ENCODE measurements at regions not wholly inside any gene's neighbourhood (a gene's known extent, or its start where the extent isn't known, plus 50 kb on each side); places are given as distances from the start of the nearest gene placed in this dataset.
"Not testable (repeated sequence)": the region's sequence is repeated elsewhere in the genome, so short reads cannot be mapped to it uniquely, and the experiment has no call there.

- Histone ChIP-seq H3K9me3 (ENCODE audit: control insufficient read depth in 2 of 2, low read length in 2 of 2) (no peaks in the 10 kb centered on the region), H3K4me3 (ENCODE audit: low read length in 2 of 2) (no peak overlapping the region), H3K27me3 (ENCODE audit: control insufficient read depth in 2 of 2, insufficient read depth in 2 of 2, low read length in 2 of 2) (no peaks in the 10 kb centered on the region), H3K4me1 (ENCODE audit: control insufficient read depth in 2 of 2, insufficient read depth in 2 of 2, low read length in 2 of 2) (no peaks in the 10 kb centered on the region), H3K36me3 (ENCODE audit: control insufficient read depth in 2 of 2, insufficient read depth in 2 of 2, low read length in 2 of 2) (no peaks in the 10 kb centered on the region), H3K9ac (ENCODE audit: low read depth in 1 of 2, low read length in 2 of 2) (no peak overlapping the region), H3K27ac (ENCODE audit: low read depth in 2 of 2, low read length in 2 of 2) (no peak overlapping the region)
These were observed 337.1 kb upstream of the PUDP start for GRCh38 chrX:7485061-7485460.

GRCh38 chrX:7480721-7481120 is 332.8 kb upstream of the PUDP start:
- Histone ChIP-seq H3K27ac (ENCODE audit: low read depth in 2 of 2, low read length in 2 of 2) (no peak overlapping the region), H3K9ac (ENCODE audit: low read depth in 1 of 2, low read length in 2 of 2) (no peak overlapping the region), H3K4me1 (ENCODE audit: control insufficient read depth in 2 of 2, insufficient read depth in 2 of 2, low read length in 2 of 2) (no peaks in the 10 kb centered on the region), H3K4me3 (ENCODE audit: low read length in 2 of 2) (no peak overlapping the region), H3K27me3 (ENCODE audit: control insufficient read depth in 2 of 2, insufficient read depth in 2 of 2, low read length in 2 of 2) (no peaks in the 10 kb centered on the region), H3K9me3 (ENCODE audit: control insufficient read depth in 2 of 2, low read length in 2 of 2) (no peaks in the 10 kb centered on the region), H3K36me3 (ENCODE audit: control insufficient read depth in 2 of 2, insufficient read depth in 2 of 2, low read length in 2 of 2) (no peaks in the 10 kb centered on the region)

GRCh38 chrX:7462110-7462509 is 314.2 kb upstream of the PUDP start:
- H3K27me3 ChIP-seq (ENCODE audit: control insufficient read depth in 2 of 2, insufficient read depth in 2 of 2, low read length in 2 of 2) = no peaks in the 10 kb centered on the region
- no peaks in the 10 kb centered on the region for H3K36me3 ChIP-seq (ENCODE audit: control insufficient read depth in 2 of 2, insufficient read depth in 2 of 2, low read length in 2 of 2)
- no peak overlapping the region for H3K9ac ChIP-seq (ENCODE audit: low read depth in 1 of 2, low read length in 2 of 2)
- H3K4me1 ChIP-seq (ENCODE audit: control insufficient read depth in 2 of 2, insufficient read depth in 2 of 2, low read length in 2 of 2) = no peaks in the 10 kb centered on the region
- no peak overlapping the region for H3K4me3 ChIP-seq (ENCODE audit: low read length in 2 of 2)
- H3K9me3 ChIP-seq (ENCODE audit: control insufficient read depth in 2 of 2, low read length in 2 of 2) = no peaks in the 10 kb centered on the region
- H3K27ac ChIP-seq (ENCODE audit: low read depth in 2 of 2, low read length in 2 of 2) = no peak overlapping the region

- H3K9ac ChIP-seq (ENCODE audit: low read depth in 1 of 2, low read length in 2 of 2); H3K27ac ChIP-seq (ENCODE audit: low read depth in 2 of 2, low read length in 2 of 2); H3K36me3 ChIP-seq (ENCODE audit: control insufficient read depth in 2 of 2, insufficient read depth in 2 of 2, low read length in 2 of 2); H3K9me3 ChIP-seq (ENCODE audit: control insufficient read depth in 2 of 2, low read length in 2 of 2); H3K4me1 ChIP-seq (ENCODE audit: control insufficient read depth in 2 of 2, insufficient read depth in 2 of 2, low read length in 2 of 2); H3K4me3 ChIP-seq (ENCODE audit: low read length in 2 of 2); H3K27me3 ChIP-seq (ENCODE audit: control insufficient read depth in 2 of 2, insufficient read depth in 2 of 2, low read length in 2 of 2): not testable (repeated sequence)
These were observed 313.1 kb upstream of the PUDP start for GRCh38 chrX:7461051-7461450.

GRCh38 chrX:7447801-7448499 is 300.0 kb upstream of the PUDP start:
- no peaks in the 10 kb centered on the region for H3K36me3 ChIP-seq (ENCODE audit: control insufficient read depth in 2 of 2, insufficient read depth in 2 of 2, low read length in 2 of 2)
- H3K9me3 ChIP-seq (ENCODE audit: control insufficient read depth in 2 of 2, low read length in 2 of 2) = no peaks in the 10 kb centered on the region
- no peak overlapping the region for H3K27ac ChIP-seq (ENCODE audit: low read depth in 2 of 2, low read length in 2 of 2)
- no peak overlapping the region for H3K4me3 ChIP-seq (ENCODE audit: low read length in 2 of 2)
- no peak overlapping the region for H3K9ac ChIP-seq (ENCODE audit: low read depth in 1 of 2, low read length in 2 of 2)
- H3K27me3 ChIP-seq (ENCODE audit: control insufficient read depth in 2 of 2, insufficient read depth in 2 of 2, low read length in 2 of 2) = no peaks in the 10 kb centered on the region
- H3K4me1 ChIP-seq (ENCODE audit: control insufficient read depth in 2 of 2, insufficient read depth in 2 of 2, low read length in 2 of 2) = no peaks in the 10 kb centered on the region

GRCh38 chrX:7446815-7447214 is 298.9 kb upstream of the PUDP start:
- H3K27ac ChIP-seq (ENCODE audit: low read depth in 2 of 2, low read length in 2 of 2) = no peak overlapping the region
- no peaks in the 10 kb centered on the region for H3K9me3 ChIP-seq (ENCODE audit: control insufficient read depth in 2 of 2, low read length in 2 of 2)
- H3K4me3 ChIP-seq (ENCODE audit: low read length in 2 of 2) = no peak overlapping the region
- H3K4me1 ChIP-seq (ENCODE audit: control insufficient read depth in 2 of 2, insufficient read depth in 2 of 2, low read length in 2 of 2) = no peaks in the 10 kb centered on the region
- H3K27me3 ChIP-seq (ENCODE audit: control insufficient read depth in 2 of 2, insufficient read depth in 2 of 2, low read length in 2 of 2) = no peaks in the 10 kb centered on the region
- no peaks in the 10 kb centered on the region for H3K36me3 ChIP-seq (ENCODE audit: control insufficient read depth in 2 of 2, insufficient read depth in 2 of 2, low read length in 2 of 2)
- no peak overlapping the region for H3K9ac ChIP-seq (ENCODE audit: low read depth in 1 of 2, low read length in 2 of 2)

- H3K9me3 ChIP-seq (ENCODE audit: control insufficient read depth in 2 of 2, low read length in 2 of 2) = no peaks in the 10 kb centered on the region
These were observed 297.0 kb upstream of the PUDP start for GRCh38 chrX:7444967-7445366.

GRCh38 chrX:7441586-7441985 is 293.6 kb upstream of the PUDP start:
- Histone ChIP-seq H3K27ac (ENCODE audit: low read depth in 2 of 2, low read length in 2 of 2) (no peak overlapping the region), H3K4me1 (ENCODE audit: control insufficient read depth in 2 of 2, insufficient read depth in 2 of 2, low read length in 2 of 2) (no peaks in the 10 kb centered on the region), H3K4me3 (ENCODE audit: low read length in 2 of 2) (no peak overlapping the region), H3K9me3 (ENCODE audit: control insufficient read depth in 2 of 2, low read length in 2 of 2) (no peaks in the 10 kb centered on the region), H3K9ac (ENCODE audit: low read depth in 1 of 2, low read length in 2 of 2) (no peak overlapping the region), H3K36me3 (ENCODE audit: control insufficient read depth in 2 of 2, insufficient read depth in 2 of 2, low read length in 2 of 2) (no peaks in the 10 kb centered on the region), H3K27me3 (ENCODE audit: control insufficient read depth in 2 of 2, insufficient read depth in 2 of 2, low read length in 2 of 2) (no peaks in the 10 kb centered on the region)

More at GRCh38 chrX:7444967-7445366, 297.0 kb upstream of the PUDP start:
- H3K27ac ChIP-seq (ENCODE audit: low read depth in 2 of 2, low read length in 2 of 2) = no peak overlapping the region
- H3K36me3 ChIP-seq (ENCODE audit: control insufficient read depth in 2 of 2, insufficient read depth in 2 of 2, low read length in 2 of 2) = no peaks in the 10 kb centered on the region
- H3K4me3 ChIP-seq (ENCODE audit: low read length in 2 of 2) = no peak overlapping the region
- H3K4me1 ChIP-seq (ENCODE audit: control insufficient read depth in 2 of 2, insufficient read depth in 2 of 2, low read length in 2 of 2) = no peaks in the 10 kb centered on the region
- H3K27me3 ChIP-seq (ENCODE audit: control insufficient read depth in 2 of 2, insufficient read depth in 2 of 2, low read length in 2 of 2) = no peaks in the 10 kb centered on the region
- no peak overlapping the region for H3K9ac ChIP-seq (ENCODE audit: low read depth in 1 of 2, low read length in 2 of 2)

- no peak overlapping the region for H3K27ac ChIP-seq (ENCODE audit: low read depth in 2 of 2, low read length in 2 of 2)
- no peak overlapping the region for H3K4me3 ChIP-seq (ENCODE audit: low read length in 2 of 2)
- no peaks in the 10 kb centered on the region for H3K9me3 ChIP-seq (ENCODE audit: control insufficient read depth in 2 of 2, low read length in 2 of 2)
- H3K36me3 ChIP-seq (ENCODE audit: control insufficient read depth in 2 of 2, insufficient read depth in 2 of 2, low read length in 2 of 2) = no peaks in the 10 kb centered on the region
- H3K27me3 ChIP-seq (ENCODE audit: control insufficient read depth in 2 of 2, insufficient read depth in 2 of 2, low read length in 2 of 2) = no peaks in the 10 kb centered on the region
- no peaks in the 10 kb centered on the region for H3K4me1 ChIP-seq (ENCODE audit: control insufficient read depth in 2 of 2, insufficient read depth in 2 of 2, low read length in 2 of 2)
- no peak overlapping the region for H3K9ac ChIP-seq (ENCODE audit: low read depth in 1 of 2, low read length in 2 of 2)
These were observed 287.9 kb upstream of the PUDP start for GRCh38 chrX:7435822-7436221.

GRCh38 chrX:7432901-7433300 is 284.9 kb upstream of the PUDP start:
- Histone ChIP-seq H3K9ac (ENCODE audit: low read depth in 1 of 2, low read length in 2 of 2) (no peak overlapping the region), H3K27ac (ENCODE audit: low read depth in 2 of 2, low read length in 2 of 2) (no peak overlapping the region), H3K27me3 (ENCODE audit: control insufficient read depth in 2 of 2, insufficient read depth in 2 of 2, low read length in 2 of 2) (no peaks in the 10 kb centered on the region), H3K9me3 (ENCODE audit: control insufficient read depth in 2 of 2, low read length in 2 of 2) (no peaks in the 10 kb centered on the region), H3K4me1 (ENCODE audit: control insufficient read depth in 2 of 2, insufficient read depth in 2 of 2, low read length in 2 of 2) (no peaks in the 10 kb centered on the region), H3K4me3 (ENCODE audit: low read length in 2 of 2) (no peak overlapping the region), H3K36me3 (ENCODE audit: control insufficient read depth in 2 of 2, insufficient read depth in 2 of 2, low read length in 2 of 2) (no peaks in the 10 kb centered on the region)

GRCh38 chrX:7420717-7421116 is 272.8 kb upstream of the PUDP start:
- Histone ChIP-seq H3K4me1 (ENCODE audit: control insufficient read depth in 2 of 2, insufficient read depth in 2 of 2, low read length in 2 of 2) (no peaks in the 10 kb centered on the region), H3K9me3 (ENCODE audit: control insufficient read depth in 2 of 2, low read length in 2 of 2) (no peaks in the 10 kb centered on the region), H3K27ac (ENCODE audit: low read depth in 2 of 2, low read length in 2 of 2) (no peak overlapping the region), H3K36me3 (ENCODE audit: control insufficient read depth in 2 of 2, insufficient read depth in 2 of 2, low read length in 2 of 2) (no peaks in the 10 kb centered on the region), H3K9ac (ENCODE audit: low read depth in 1 of 2, low read length in 2 of 2) (no peak overlapping the region), H3K27me3 (ENCODE audit: control insufficient read depth in 2 of 2, insufficient read depth in 2 of 2, low read length in 2 of 2) (no peaks in the 10 kb centered on the region), H3K4me3 (ENCODE audit: low read length in 2 of 2) (no peak overlapping the region)
